CD4-positive, alpha-beta T cell (primary cell): ENCODE measurements at regions not wholly inside any gene's neighbourhood (a gene's known extent, or its start where the extent isn't known, plus 50 kb on each side); places are given as distances from the start of the nearest gene placed in this dataset.

Experiments used
- ATAC-seq: fragments of 200-7000 bp; cut with Tn5 transposase; one replicate; pipeline ENCODE4 v1.10.0; 2022; ENCODE audit warnings: mild to moderate bottlenecking; ENCODE audit not compliant: poor library complexity
- CTCF ChIA-PET: fragments of 350-600 bp; sonication (Branson Sonifier 250); formaldehyde crosslinking; loops from one replicate; lab custom pipeline; 2021; ENCODE audit warnings: antibody characterized with exemption, inconsistent platforms; lab: Charles Lee
- POLR2A ChIA-PET: fragments of 350-600 bp; sonication (Branson Sonifier 250); formaldehyde crosslinking; loops from one replicate; lab custom pipeline; 2021; ENCODE audit warnings: antibody characterized with exemption, inconsistent platforms; lab: Charles Lee
- DNase-seq, 14 experiments: peaks; one replicate each; pipeline ENCODE4 v3.0.0-alpha.2; 2013 to 2020; ENCODE audit warnings: mixed read lengths in 2 of 14
- H3K27ac ChIP-seq, 2 donors: one replicate each; pipeline versions ENCODE4 v1.5.1 to v1.7.0; 2013; ENCODE audit warnings: low read length in 2 of 2, low read depth in 1 of 2, mild to moderate bottlenecking in 1 of 2
- H3K27me3 ChIP-seq, 2 experiments: 1 replicate in 1 of 2; 2 replicates in 1 of 2; pipeline versions ENCODE4 v1.6.1 to v1.7.0; 2013; ENCODE audit warnings: low read length in 2 of 2, control low read depth in 1 of 2, mild to moderate bottlenecking in 1 of 2, moderate library complexity in 1 of 2; ENCODE audit not compliant: insufficient read depth in 2 of 2, control insufficient read depth in 1 of 2
- H3K36me3 ChIP-seq: one replicate; pipeline ENCODE4 v1.6.1; 2013; ENCODE audit warnings: low read length, control low read depth; ENCODE audit not compliant: insufficient read depth
- H3K4me1 ChIP-seq: one replicate; pipeline ENCODE4 v1.6.1; 2013; ENCODE audit warnings: low read length, control low read depth; ENCODE audit not compliant: insufficient read depth
- H3K4me3 ChIP-seq: one replicate; pipeline ENCODE4 v1.5.1; 2013; ENCODE audit warnings: mild to moderate bottlenecking, low read length, moderate library complexity
- H3K9me3 ChIP-seq, 2 experiments: 1 replicate in 1 of 2; 2 replicates in 1 of 2; pipeline versions ENCODE4 v1.6.1 to v1.7.0; 2013; ENCODE audit warnings: low read length in 2 of 2, mild to moderate bottlenecking in 2 of 2, control low read depth in 1 of 2, moderate library complexity in 1 of 2; ENCODE audit not compliant: control insufficient read depth in 1 of 2, insufficient read depth in 1 of 2
- H3K27ac Mint-ChIP-seq: one replicate; pipeline ENCODE4 v1.8.0; 2020; ENCODE audit warnings: mixed read lengths
- H3K27me3 Mint-ChIP-seq: one replicate; pipeline ENCODE4 v1.8.0; 2021; ENCODE audit warnings: mixed read lengths
- H3K36me3 Mint-ChIP-seq: one replicate; pipeline ENCODE4 v1.8.0; 2021; ENCODE audit warnings: low read depth, mixed read lengths
- H3K4me1 Mint-ChIP-seq: one replicate; pipeline ENCODE4 v1.8.0; 2021; ENCODE audit warnings: low read depth, mixed read lengths
- H3K4me3 Mint-ChIP-seq: one replicate; pipeline ENCODE4 v1.8.0; 2020; ENCODE audit warnings: mild to moderate bottlenecking, mixed read lengths
- H3K9me3 Mint-ChIP-seq: one replicate; pipeline ENCODE4 v1.8.0; 2020; ENCODE audit warnings: mixed read lengths
- intact Hi-C, 2 experiments: fragments of 100-400 bp; cut with DNase I in 1 of 2; cut with micrococcal nuclease in 1 of 2; formaldehyde crosslinking; loops; one replicate each; pipeline versions ENCODE4 v1.15.1 to v1.9.0; 2023 to 2025; cut with DNase I, micrococcal nuclease
- TF ChIP-seq, protein P1 (sequence below): fragments of 200-600 bp; IDR thresholded peaks from one replicate; pipeline ENCODE4 v1.8.0; 2022; ENCODE audit warnings: antibody characterized with exemption, mild to moderate bottlenecking

DNA sequence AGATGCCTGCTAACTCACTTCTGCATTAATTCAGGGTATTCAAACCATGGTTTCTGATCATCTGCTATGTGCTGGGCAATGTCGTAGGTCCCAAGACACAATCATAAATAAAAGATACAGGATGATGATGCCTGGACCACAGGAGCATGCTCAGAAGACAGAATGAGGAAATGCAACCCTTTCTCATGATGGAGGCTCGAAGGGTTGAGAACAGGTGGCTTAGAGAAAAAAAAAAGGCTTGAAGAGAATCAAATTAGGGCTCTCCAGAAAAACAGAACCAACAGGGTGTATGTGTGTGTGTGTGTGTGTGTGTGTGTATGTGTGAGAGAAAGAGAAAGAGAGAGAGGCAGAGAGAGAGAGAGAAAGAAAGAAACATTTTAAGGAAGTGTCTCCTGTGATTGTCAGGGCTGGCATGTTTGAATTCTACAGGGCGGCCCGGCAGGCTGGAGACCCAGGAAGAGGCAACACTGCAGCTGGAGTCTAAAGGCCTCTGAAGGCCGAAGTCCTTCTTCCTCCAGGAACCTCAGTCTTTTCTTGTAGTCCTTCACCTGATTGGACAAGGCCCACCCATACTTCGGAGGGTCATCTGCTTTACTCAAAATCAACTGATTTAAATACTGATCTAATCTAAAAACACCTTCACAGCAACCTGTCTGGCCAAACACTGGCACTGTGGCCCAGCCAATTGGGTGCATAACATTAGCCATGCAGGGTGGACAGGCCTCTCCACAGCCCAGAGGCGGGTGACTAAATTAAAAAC is 143.8 kb downstream of the ERMARD start:
- ATAC-seq, result no peak
- Histone ChIP-seq H3K4me3 (no peak overlapping the region), H3K27ac (no peak overlapping the region), H3K4me1 (peaks cover 3% of the 10 kb centered on the region), H3K36me3 (no peaks in the 10 kb centered on the region), H3K9me3 (peaks cover 0 to 41% of the 10 kb centered on the region in 2 experiments), H3K27me3 (peaks cover 0 to 2% of the 10 kb centered on the region in 2 experiments)
- Mint-ChIP-seq H3K9me3 (peaks cover 2% of the 10 kb centered on the region), H3K36me3 (no peaks in the 10 kb centered on the region), H3K4me1 (no peaks in the 10 kb centered on the region), H3K4me3 (no peak overlapping the region), H3K27me3 (peaks cover 11% of the 10 kb centered on the region), H3K27ac (no peak overlapping the region)
- CTCF ChIA-PET, result no interaction called here
- no peak for DNase-seq
- POLR2A ChIA-PET, result no interaction called here
- intact Hi-C loops, result no loop called here
- TF ChIP-seq, protein P1, sequence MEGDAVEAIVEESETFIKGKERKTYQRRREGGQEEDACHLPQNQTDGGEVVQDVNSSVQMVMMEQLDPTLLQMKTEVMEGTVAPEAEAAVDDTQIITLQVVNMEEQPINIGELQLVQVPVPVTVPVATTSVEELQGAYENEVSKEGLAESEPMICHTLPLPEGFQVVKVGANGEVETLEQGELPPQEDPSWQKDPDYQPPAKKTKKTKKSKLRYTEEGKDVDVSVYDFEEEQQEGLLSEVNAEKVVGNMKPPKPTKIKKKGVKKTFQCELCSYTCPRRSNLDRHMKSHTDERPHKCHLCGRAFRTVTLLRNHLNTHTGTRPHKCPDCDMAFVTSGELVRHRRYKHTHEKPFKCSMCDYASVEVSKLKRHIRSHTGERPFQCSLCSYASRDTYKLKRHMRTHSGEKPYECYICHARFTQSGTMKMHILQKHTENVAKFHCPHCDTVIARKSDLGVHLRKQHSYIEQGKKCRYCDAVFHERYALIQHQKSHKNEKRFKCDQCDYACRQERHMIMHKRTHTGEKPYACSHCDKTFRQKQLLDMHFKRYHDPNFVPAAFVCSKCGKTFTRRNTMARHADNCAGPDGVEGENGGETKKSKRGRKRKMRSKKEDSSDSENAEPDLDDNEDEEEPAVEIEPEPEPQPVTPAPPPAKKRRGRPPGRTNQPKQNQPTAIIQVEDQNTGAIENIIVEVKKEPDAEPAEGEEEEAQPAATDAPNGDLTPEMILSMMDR, result no peak

DNA sequence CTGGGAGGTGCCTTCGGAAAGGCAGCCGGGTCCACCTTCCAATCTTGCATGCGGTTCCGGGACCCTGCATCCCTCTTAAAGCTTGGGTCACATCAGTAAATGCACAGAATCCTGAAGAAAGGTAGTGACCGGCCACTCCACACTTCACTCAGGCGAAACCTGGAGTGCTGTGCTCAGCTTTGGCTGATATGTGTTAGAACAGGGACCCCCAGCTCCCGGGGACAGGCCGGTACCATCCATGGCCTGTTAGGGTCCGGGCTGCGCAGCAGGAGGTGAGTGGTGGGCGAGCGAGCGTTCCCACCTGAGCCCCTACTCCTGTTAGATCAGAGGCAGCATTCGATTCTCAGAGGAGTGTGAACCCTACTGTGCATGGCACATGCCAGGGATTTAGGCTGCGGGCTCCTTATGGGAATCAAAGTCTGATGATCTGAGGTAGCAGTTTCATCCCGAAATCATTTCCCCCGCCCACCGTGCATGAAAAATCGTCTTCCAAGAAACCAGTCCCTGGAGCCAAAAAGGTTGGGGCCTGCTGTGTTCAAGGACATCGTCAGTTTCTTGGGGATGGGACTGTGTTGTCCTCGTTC is 143.0 kb downstream of the ERMARD start:
- ChIA-PET CTCF (no interaction called here), POLR2A (no interaction called here)
- no peaks in the 10 kb centered on the region for H3K36me3 ChIP-seq
- TF ChIP-seq, protein P1, result no peak
- H3K36me3 Mint-ChIP-seq, result no peaks in the 10 kb centered on the region
- H3K9me3 ChIP-seq, result peaks cover 0 to 36% of the 10 kb centered on the region in 2 experiments
- ATAC-seq (no peak), DNase-seq (no peak)
- H3K4me1 Mint-ChIP-seq, result no peaks in the 10 kb centered on the region
- H3K27me3 ChIP-seq, result peaks cover 0 to 2% of the 10 kb centered on the region in 2 experiments
- H3K4me1 ChIP-seq, result peaks cover 3% of the 10 kb centered on the region
- H3K4me3 ChIP-seq, result no peak overlapping the region
- H3K4me3 Mint-ChIP-seq, result no peak overlapping the region
- no peak overlapping the region for H3K27ac ChIP-seq
- no peak overlapping the region for H3K27ac Mint-ChIP-seq
- H3K9me3 Mint-ChIP-seq, result peaks cover 2% of the 10 kb centered on the region
- H3K27me3 Mint-ChIP-seq, result peaks cover 10% of the 10 kb centered on the region
- intact Hi-C loops, result no loop called here

GRCh38 chr6:169893624-169894023 is 142.2 kb downstream of the ERMARD start:
- no peak overlapping the region for H3K4me3 ChIP-seq
- H3K9me3 Mint-ChIP-seq, result peaks cover 2% of the 10 kb centered on the region
- H3K36me3 Mint-ChIP-seq, result no peaks in the 10 kb centered on the region
- H3K27me3 ChIP-seq, result peaks cover 0 to 2% of the 10 kb centered on the region in 2 experiments
- H3K4me3 Mint-ChIP-seq, result no peak overlapping the region
- intact Hi-C loops, result no loop called here
- H3K4me1 ChIP-seq, result peaks cover 3% of the 10 kb centered on the region
- no peaks in the 10 kb centered on the region for H3K36me3 ChIP-seq
- POLR2A ChIA-PET, result no interaction called here
- CTCF ChIA-PET, result no interaction called here
- no peak overlapping the region for H3K27ac Mint-ChIP-seq
- H3K27me3 Mint-ChIP-seq, result peaks cover 8% of the 10 kb centered on the region
- no peak overlapping the region for H3K27ac ChIP-seq
- no peaks in the 10 kb centered on the region for H3K4me1 Mint-ChIP-seq
- no peak for ATAC-seq
- TF ChIP-seq, protein P1, result no peak
- DNase-seq, result no peak
- peaks cover 0 to 32% of the 10 kb centered on the region in 2 experiments for H3K9me3 ChIP-seq
